ENCODE measurements at regions not wholly inside any gene's neighbourhood (a gene's known extent, or its start where the extent isn't known, plus 50 kb on each side); places are given as distances from the start of the nearest gene placed in this dataset.

- Histone ChIP-seq H3K4me3 (ENCODE audit: low read depth, low read length) (no peak overlapping the region), H3K36me3 (replicated peaks) (no peaks in the 10 kb centered on the region), H3K27ac (no peak overlapping the region), H3K27me3 (replicated peaks) (no peaks in the 10 kb centered on the region)
- in situ Hi-C loops (cut with HindIII; ENCODE audit: low pct_ligation_motif_present, low sequenced_read_pairs), result no loop called here
- TF ChIP-seq CTCF (IDR thresholded peaks at IDR 0.05; ENCODE audit: low read depth, low read length, missing control alignments), result no peak
- DNase-seq, result no peak
These were observed 67.9 kb upstream of the LPAR1 start for GRCh38 chr9:111106202-111106601.

- DNase-seq, result no peak
- TF ChIP-seq CTCF (IDR thresholded peaks at IDR 0.05; ENCODE audit: low read depth, low read length, missing control alignments), result no peak
- H3K36me3 ChIP-seq (replicated peaks), result no peaks in the 10 kb centered on the region
- no peak overlapping the region for H3K27ac ChIP-seq
- in situ Hi-C loops (cut with HindIII; ENCODE audit: low pct_ligation_motif_present, low sequenced_read_pairs), result no loop called here
- no peaks in the 10 kb centered on the region for H3K27me3 ChIP-seq (replicated peaks)
- H3K4me3 ChIP-seq (ENCODE audit: low read depth, low read length), result no peak overlapping the region
These were observed 64.7 kb upstream of the LPAR1 start for GRCh38 chr9:111102793-111103464.

GRCh38 chr9:111099199-111100008 lies 61.1 kb upstream of the LPAR1 start:
- DNase-seq, result no peak
- no peak overlapping the region for H3K4me3 ChIP-seq (ENCODE audit: low read depth, low read length)
- no peak for TF ChIP-seq CTCF (IDR thresholded peaks at IDR 0.05; ENCODE audit: low read depth, low read length, missing control alignments)
- H3K36me3 ChIP-seq (replicated peaks), result no peaks in the 10 kb centered on the region
- in situ Hi-C loops (cut with HindIII; ENCODE audit: low pct_ligation_motif_present, low sequenced_read_pairs), result no loop called here
- no peaks in the 10 kb centered on the region for H3K27me3 ChIP-seq (replicated peaks)
- H3K27ac ChIP-seq, result no peak overlapping the region

- TF ChIP-seq CTCF (IDR thresholded peaks at IDR 0.05; ENCODE audit: low read depth, low read length, missing control alignments), result no peak
- Histone ChIP-seq H3K27me3 (replicated peaks) (no peaks in the 10 kb centered on the region), H3K4me3 (ENCODE audit: low read depth, low read length) (no peak overlapping the region), H3K36me3 (replicated peaks) (no peaks in the 10 kb centered on the region), H3K27ac (no peak overlapping the region)
- DNase-seq, result no peak
- in situ Hi-C loops (cut with HindIII; ENCODE audit: low pct_ligation_motif_present, low sequenced_read_pairs), result no loop called here
These were observed 59.8 kb upstream of the LPAR1 start for GRCh38 chr9:111098093-111098492.

GRCh38 chr9:111096051-111096450 lies 57.8 kb upstream of the LPAR1 start:
- DNase-seq, result no peak
- H3K27ac ChIP-seq, result no peak overlapping the region
- H3K4me3 ChIP-seq (ENCODE audit: low read depth, low read length), result no peak overlapping the region
- TF ChIP-seq CTCF (IDR thresholded peaks at IDR 0.05; ENCODE audit: low read depth, low read length, missing control alignments), result no peak
- no peaks in the 10 kb centered on the region for H3K36me3 ChIP-seq (replicated peaks)
- H3K27me3 ChIP-seq (replicated peaks), result no peaks in the 10 kb centered on the region
- in situ Hi-C loops (cut with HindIII; ENCODE audit: low pct_ligation_motif_present, low sequenced_read_pairs), result no loop called here

Measured in brain microvascular endothelial cell (primary cell).